Nephron (organoid): ENCODE measurements at regions not wholly inside any gene's neighbourhood (a gene's known extent, or its start where the extent isn't known, plus 50 kb on each side); places are given as distances from the start of the nearest gene placed in this dataset.

ENCODE experiments used
- H3K27ac Mint-ChIP-seq, 3 experiments: 2 replicates each; pipeline ENCODE4 v1.8.0; 2020; ENCODE audit warnings: mixed read lengths in 3 of 3, mild to moderate bottlenecking in 2 of 3, moderate library complexity in 1 of 3
- H3K27me3 Mint-ChIP-seq: 2 replicates; pipeline ENCODE4 v1.8.0; 2021; ENCODE audit warnings: low read depth, mild to moderate bottlenecking, moderate library complexity, mixed read lengths
- H3K36me3 Mint-ChIP-seq: 2 replicates; pipeline ENCODE4 v1.8.0; 2020; ENCODE audit warnings: low read depth, mixed read lengths
- H3K4me1 Mint-ChIP-seq: 2 replicates; pipeline ENCODE4 v1.8.0; 2020; ENCODE audit warnings: mixed read lengths
- H3K4me3 Mint-ChIP-seq, 3 experiments: 2 replicates each; pipeline ENCODE4 v1.8.0; 2020; ENCODE audit warnings: mild to moderate bottlenecking in 3 of 3, mixed read lengths in 3 of 3, moderate library complexity in 2 of 3
- H3K9me3 Mint-ChIP-seq: 2 replicates; pipeline ENCODE4 v1.8.0; 2020; ENCODE audit warnings: mixed read lengths
- CTCF ChIP-seq, 3 experiments: fragments of 200-600 bp; sonication (generic); IDR thresholded peaks; one replicate each; pipeline ENCODE4 v1.5.0; 2021; ENCODE audit warnings: antibody characterized with exemption in 3 of 3; ENCODE audit not compliant: unreplicated experiment in 3 of 3

GRCh38 chr12:126464153-126464552, 1398.9 kb downstream of the AACS start:
- no peaks in the 10 kb centered on the region for H3K36me3 Mint-ChIP-seq
- no peaks in the 10 kb centered on the region for H3K9me3 Mint-ChIP-seq
- H3K27ac Mint-ChIP-seq: no peak overlapping the region
- TF ChIP-seq CTCF (IDR thresholded peaks at IDR 0.05; ENCODE audit: unreplicated experiment in 3 of 3): no peak
- H3K27me3 Mint-ChIP-seq: peaks cover 19% of the 10 kb centered on the region
- H3K4me3 Mint-ChIP-seq: no peak overlapping the region
- no peaks in the 10 kb centered on the region for H3K4me1 Mint-ChIP-seq

- Mint-ChIP-seq H3K27ac (no peak overlapping the region), H3K4me1 (no peaks in the 10 kb centered on the region), H3K36me3 (no peaks in the 10 kb centered on the region), H3K9me3 (peaks cover 9% of the 10 kb centered on the region), H3K4me3 (no peak overlapping the region), H3K27me3 (peaks cover 8% of the 10 kb centered on the region)
- TF ChIP-seq CTCF (IDR thresholded peaks at IDR 0.05; ENCODE audit: unreplicated experiment in 3 of 3): no peak
Measured at GRCh38 chr12:126469211-126469610, 1404.0 kb downstream of the AACS start.

DNA sequence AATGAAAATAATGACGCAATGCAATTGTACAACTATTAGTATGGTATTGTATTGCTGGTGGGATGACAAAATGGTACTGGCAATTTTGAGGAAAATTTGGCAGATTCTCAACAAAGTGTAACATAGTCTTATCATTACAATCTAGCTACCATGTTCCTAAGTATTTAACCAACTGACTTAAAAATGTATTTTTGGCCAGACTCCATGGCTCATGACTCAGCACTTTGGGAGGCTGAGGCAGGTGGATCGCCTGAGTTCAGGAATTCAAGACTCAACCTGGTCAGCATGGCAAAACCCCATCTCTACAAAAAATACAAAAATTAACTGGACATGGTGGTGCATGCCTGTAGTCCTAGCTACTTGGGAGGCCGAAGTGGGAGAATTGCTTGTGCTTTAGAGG, 1409.5 kb downstream of the AACS start:
- Mint-ChIP-seq H3K36me3 (no peaks in the 10 kb centered on the region), H3K4me3 (no peak overlapping the region), H3K27ac (no peak overlapping the region), H3K4me1 (no peaks in the 10 kb centered on the region), H3K9me3 (peaks cover 13% of the 10 kb centered on the region), H3K27me3 (no peaks in the 10 kb centered on the region)
- TF ChIP-seq CTCF (IDR thresholded peaks at IDR 0.05; ENCODE audit: unreplicated experiment in 3 of 3): no peak

- H3K27me3 Mint-ChIP-seq: peaks cover 5% of the 10 kb centered on the region
- no peak overlapping the region for H3K4me3 Mint-ChIP-seq
- peak overlapping the region in 2 of 3 experiments; percentile 49 to 69 for H3K27ac Mint-ChIP-seq
- TF ChIP-seq CTCF (IDR thresholded peaks at IDR 0.05; ENCODE audit: unreplicated experiment in 3 of 3): no peak
- no peaks in the 10 kb centered on the region for H3K36me3 Mint-ChIP-seq
- no peaks in the 10 kb centered on the region for H3K9me3 Mint-ChIP-seq
- H3K4me1 Mint-ChIP-seq: peaks cover 11% of the 10 kb centered on the region
Measured at GRCh38 chr12:126480451-126480850, 1415.2 kb downstream of the AACS start.

- H3K27ac Mint-ChIP-seq: no peak overlapping the region
- peaks cover 5% of the 10 kb centered on the region for H3K27me3 Mint-ChIP-seq
- no peaks in the 10 kb centered on the region for H3K36me3 Mint-ChIP-seq
- H3K9me3 Mint-ChIP-seq: no peaks in the 10 kb centered on the region
- no peak overlapping the region for H3K4me3 Mint-ChIP-seq
- H3K4me1 Mint-ChIP-seq: peaks cover 11% of the 10 kb centered on the region
- TF ChIP-seq CTCF (IDR thresholded peaks at IDR 0.05; ENCODE audit: unreplicated experiment in 3 of 3): no peak
Measured at GRCh38 chr12:126481688-126482087, 1416.5 kb downstream of the AACS start.

- H3K9me3 Mint-ChIP-seq: no peaks in the 10 kb centered on the region
- peaks cover 11% of the 10 kb centered on the region for H3K4me1 Mint-ChIP-seq
- H3K4me3 Mint-ChIP-seq: no peak overlapping the region
- H3K27me3 Mint-ChIP-seq: peaks cover 9% of the 10 kb centered on the region
- H3K36me3 Mint-ChIP-seq: no peaks in the 10 kb centered on the region
- TF ChIP-seq CTCF (IDR thresholded peaks at IDR 0.05; ENCODE audit: unreplicated experiment in 3 of 3): no peak
- no peak overlapping the region for H3K27ac Mint-ChIP-seq
Measured at GRCh38 chr12:126482238-126482889, 1417.1 kb downstream of the AACS start.
